Stimulated activated CD4-positive, alpha-beta T cell treated with anti-CD3 and anti-CD28 coated beads, Interleukin-12 subunit alpha, Interleukin-12 subunit beta, amount 100 ng/mL, for 48 hours (primary cell): ENCODE measurements at regions not wholly inside any gene's neighbourhood (a gene's known extent, or its start where the extent isn't known, plus 50 kb on each side); places are given as distances from the start of the nearest gene placed in this dataset.

Experiments
- DNase-seq, 3 donors: peaks; one replicate each; pipeline ENCODE4 v3.0.0-alpha.2; 2020; ENCODE audit warnings: low read depth in 2 of 3, low spot score in 1 of 3

DNA sequence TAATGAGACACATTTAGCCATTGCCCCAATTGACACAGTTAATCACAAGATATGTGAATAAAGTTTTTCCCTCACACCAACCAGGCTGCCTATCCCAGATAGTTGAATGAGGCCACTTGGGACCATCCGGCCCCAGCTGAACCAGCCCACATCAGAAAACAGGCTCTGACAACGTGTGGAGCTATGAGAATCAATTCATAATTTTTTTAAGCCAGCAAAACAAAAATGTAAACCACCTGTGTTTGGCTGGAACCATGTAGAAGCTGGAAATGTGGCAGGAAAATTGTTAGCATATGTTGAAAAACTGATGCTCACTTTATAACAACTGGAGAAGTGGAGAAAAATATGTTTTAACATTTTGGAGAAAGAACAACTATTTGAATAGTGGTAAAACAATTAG, 1161.3 kb downstream of the SLITRK1 start:
- DNase-seq, result no peak

GRCh38 chr13:82719987-82720386, 1162.3 kb downstream of the SLITRK1 start:
- no peak for DNase-seq

- DNase-seq, result no peak
These were observed 1165.0 kb downstream of the SLITRK1 start for GRCh38 chr13:82717249-82717648.

DNA sequence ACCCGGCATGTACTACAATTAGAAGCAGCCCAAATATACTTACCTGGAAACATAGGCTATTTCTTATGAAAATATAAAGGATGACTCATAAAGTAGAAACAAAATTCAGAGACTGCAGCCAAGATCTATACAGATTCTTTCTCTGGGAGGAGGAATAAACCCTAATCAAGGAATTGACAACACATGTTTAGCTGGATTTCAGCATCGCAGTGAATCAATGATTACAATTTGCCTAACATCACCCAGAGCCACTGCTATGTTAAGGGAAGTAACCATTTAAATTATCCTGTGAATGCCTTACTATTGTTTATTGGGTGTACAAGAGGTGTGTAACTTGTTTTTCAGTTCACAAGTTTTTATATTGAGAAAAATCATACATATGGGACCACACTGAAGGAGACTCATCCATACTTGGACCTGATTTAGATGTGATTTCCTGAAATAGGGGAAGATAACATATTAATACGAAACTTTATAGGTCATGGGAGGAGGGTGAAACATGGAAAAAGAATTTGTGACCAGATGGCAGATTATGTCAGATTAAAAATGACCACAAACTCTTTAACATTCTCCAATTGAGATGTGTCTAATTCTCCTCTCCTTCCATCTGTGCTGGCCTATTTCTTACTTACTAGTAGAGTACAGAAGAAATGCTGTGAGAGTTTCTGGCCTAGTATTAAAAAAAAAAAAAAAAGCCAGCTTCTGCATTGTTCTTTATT, 1168.4 kb downstream of the SLITRK1 start:
- DNase-seq, result no peak

GRCh38 chr13:82702513-82702912, 1179.8 kb downstream of the SLITRK1 start:
- no peak for DNase-seq

GRCh38 chr13:82701020-82701419, 1181.3 kb downstream of the SLITRK1 start:
- DNase-seq, result no peak

DNA sequence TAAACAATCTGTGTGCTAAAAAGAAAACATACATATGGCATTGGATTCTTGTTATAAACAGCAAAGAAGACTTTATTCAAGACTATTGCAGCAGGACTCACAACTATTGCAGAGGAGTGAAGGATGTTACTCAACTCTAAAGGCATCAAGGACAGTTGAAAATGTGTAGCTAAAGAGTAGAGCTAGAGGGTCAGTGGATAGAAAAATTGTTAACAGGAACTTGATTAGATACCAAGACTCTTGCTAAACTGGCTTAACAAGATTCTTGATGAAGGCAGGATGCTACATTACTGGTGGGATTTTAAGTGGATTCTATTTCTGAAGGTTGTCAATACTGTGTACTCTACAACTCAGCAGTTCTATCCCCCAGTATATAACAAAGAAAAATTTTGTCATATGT, 1183.3 kb downstream of the SLITRK1 start:
- DNase-seq, result no peak

DNA sequence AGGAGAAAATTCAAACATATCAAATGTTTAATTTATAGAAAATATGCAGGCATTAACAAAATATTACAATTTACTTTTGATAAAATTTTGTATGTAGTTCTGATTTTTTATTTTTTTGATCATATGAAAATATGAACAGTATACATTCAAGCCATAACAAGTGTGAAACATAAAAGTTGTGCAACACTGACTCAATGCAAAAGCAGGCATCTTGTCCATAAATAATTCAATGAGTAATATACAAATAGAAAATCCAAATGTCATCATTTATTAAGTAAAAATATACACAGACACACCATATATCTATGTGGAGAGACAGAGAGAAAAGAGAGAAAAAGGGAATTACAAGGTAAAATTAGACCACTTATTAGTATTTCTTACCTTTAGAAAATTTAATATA, 1183.9 kb downstream of the SLITRK1 start:
- DNase-seq, result no peak

DNA sequence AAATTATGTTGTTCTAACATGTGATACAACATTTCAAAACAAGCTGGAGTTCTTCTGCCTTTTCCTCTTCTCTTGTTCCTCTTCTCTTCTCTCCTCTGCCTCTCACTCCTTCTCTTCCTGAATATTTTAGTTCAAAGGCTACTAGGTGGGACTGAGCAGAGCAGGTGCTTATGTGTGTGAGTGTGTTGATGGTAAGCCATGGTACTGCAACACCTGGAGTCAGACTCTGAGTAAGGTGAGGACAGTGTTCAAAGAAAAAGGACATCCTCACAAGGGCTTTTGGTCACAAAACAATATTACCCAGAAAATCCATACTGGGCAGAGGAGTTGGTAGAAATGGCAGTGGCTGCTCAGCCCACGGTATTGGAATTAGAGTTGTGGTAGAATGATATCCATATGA, 1188.7 kb downstream of the SLITRK1 start:
- DNase-seq, result no peak

DNA sequence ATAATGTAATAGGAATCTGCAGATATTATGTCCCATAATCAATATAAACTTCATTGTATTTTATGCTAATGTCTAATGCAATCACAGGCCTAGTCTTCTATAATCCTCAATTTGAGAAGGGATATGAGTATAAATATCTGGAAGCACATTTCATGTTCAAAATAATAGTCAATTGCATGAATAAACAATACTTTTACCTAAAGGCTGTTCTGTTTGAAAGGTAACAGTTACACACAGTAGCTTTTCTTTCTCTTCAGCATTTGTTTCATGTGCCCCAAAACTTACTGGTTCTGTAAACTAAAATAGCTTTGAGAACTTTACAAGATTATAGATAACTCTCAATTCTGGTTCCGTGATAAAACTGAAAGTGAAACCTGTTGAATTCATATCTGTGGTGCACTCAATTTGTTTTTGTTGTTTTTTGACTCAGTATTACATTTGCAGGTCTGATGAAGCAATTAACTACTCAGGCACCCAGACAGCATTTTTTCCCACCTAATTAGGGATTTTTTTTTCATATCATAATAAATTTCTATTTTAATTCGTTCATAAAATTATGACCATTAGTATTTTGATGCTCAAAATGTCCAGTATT, 1193.8 kb downstream of the SLITRK1 start:
- DNase-seq, result no peak

- DNase-seq, result no peak
These were observed 1194.4 kb downstream of the SLITRK1 start for GRCh38 chr13:82687884-82688283.

DNA sequence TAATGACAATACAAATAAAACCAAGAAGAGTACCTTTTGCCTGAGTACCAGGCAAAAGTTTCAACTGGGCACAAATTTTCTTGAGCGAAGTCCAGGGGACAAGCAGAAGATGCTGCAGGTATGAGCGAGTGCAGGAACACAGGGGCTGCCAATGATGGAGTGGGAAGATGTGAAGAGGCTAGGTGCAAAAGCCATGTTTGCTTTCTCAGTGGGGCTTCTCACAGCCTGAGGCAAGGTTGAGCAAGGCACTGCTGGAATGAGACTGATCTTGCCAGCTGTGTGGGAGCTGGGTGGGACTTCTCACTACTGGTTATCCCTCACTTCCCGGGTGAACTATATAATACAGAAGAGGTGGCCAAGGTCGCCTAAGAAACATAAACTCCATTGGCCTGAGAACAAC, 1200.7 kb downstream of the SLITRK1 start:
- DNase-seq, result no peak

DNA sequence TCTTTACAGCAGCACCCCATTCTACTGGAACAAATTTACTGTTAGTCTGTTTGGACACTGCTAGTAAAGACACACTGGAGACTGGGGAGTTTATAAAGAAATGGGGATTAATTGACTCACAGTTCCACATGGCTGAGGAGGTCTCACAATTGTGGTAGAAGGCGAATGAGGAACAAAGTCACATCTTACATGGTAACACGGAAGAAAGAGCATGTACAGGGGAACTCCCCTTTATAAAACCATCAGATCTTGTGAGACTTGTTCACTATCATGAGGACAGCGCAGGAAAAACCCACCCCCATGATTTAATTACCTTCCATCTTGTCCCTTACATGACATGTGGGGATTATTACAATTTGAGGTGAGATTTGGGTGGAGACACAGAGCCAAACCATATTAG, 1204.2 kb downstream of the SLITRK1 start:
- DNase-seq, result no peak

GRCh38 chr13:82675024-82675423, 1207.2 kb downstream of the SLITRK1 start:
- DNase-seq, result no peak

DNA sequence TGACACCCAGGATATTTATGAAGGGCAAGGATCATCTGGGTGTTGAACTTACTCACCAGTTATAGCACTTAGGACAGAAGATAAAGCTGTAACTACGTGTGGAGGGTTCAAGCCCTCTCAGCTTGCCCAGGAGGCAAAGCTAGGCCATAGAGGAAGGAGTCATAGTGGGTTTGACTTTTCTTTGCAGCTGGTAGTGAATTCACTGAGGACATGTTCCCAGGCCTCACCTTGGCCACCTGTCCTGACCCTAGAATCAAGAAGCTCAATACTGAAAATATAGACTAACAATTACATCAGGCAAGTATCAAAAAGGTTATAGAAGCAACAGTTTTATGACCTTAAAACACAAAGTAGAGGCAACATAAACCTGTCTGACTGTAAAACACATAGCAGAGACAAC, 1207.7 kb downstream of the SLITRK1 start:
- no peak for DNase-seq

DNA sequence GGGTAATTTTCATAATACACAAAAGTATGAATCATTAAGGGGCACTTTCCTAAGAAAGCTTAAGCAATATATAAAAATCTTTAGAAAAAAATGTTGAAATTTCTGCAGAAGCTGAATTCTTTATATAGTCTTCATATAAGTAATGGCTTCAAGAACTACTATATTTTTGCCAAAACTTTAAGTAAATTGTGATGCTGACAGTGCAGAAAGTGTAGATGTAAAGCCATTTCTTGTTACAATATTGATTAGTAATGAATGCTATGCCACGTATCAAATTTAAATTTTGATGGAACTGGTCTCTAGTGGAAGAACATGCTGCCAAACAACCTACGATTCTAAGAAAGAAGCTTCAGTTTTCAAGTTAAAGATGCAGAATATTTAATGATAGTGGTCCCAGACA, 1210.0 kb downstream of the SLITRK1 start:
- DNase-seq, result no peak

DNA sequence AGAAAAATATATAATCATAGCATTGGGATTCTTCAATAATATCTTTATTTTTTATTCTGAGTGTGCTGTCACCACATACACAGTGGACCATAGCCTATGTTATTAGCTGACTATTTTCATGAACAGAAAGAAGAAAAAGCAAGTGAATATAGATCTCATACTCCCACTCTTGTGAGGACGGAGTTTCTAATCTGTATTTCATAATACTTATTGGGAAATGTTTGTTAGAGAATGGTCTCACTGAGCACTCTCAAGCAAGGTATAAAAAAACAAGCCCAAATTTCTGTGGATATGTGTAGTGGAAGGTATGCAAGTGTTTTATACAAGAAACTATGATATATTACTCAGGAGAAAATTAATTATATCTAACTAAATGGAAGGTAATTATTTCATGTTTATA, 1218.1 kb downstream of the SLITRK1 start:
- DNase-seq, result no peak

GRCh38 chr13:82661126-82661525, 1221.1 kb downstream of the SLITRK1 start:
- DNase-seq, result no peak

- DNase-seq, result no peak
These were observed 1223.5 kb downstream of the SLITRK1 start for GRCh38 chr13:82658811-82659210.

DNA sequence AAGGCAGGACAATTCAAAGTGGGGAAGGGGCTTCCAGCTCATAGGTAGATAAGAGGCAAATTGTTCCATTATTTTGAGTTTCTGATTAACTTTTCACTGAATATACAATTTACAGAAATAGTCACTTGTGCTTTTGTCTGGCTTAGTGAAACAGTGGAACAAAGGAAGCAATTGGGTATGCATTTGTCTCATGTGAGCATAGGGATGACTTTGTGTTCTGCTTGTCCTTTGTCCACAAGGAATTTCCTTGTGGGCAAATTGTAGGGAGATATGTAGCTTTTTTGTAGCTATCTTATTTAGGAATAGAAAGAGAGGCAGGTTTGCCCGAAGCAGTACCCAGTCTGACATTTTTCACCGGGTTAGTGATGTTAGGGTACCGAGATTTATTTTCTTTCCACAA, 1224.8 kb downstream of the SLITRK1 start:
- no peak for DNase-seq

DNA sequence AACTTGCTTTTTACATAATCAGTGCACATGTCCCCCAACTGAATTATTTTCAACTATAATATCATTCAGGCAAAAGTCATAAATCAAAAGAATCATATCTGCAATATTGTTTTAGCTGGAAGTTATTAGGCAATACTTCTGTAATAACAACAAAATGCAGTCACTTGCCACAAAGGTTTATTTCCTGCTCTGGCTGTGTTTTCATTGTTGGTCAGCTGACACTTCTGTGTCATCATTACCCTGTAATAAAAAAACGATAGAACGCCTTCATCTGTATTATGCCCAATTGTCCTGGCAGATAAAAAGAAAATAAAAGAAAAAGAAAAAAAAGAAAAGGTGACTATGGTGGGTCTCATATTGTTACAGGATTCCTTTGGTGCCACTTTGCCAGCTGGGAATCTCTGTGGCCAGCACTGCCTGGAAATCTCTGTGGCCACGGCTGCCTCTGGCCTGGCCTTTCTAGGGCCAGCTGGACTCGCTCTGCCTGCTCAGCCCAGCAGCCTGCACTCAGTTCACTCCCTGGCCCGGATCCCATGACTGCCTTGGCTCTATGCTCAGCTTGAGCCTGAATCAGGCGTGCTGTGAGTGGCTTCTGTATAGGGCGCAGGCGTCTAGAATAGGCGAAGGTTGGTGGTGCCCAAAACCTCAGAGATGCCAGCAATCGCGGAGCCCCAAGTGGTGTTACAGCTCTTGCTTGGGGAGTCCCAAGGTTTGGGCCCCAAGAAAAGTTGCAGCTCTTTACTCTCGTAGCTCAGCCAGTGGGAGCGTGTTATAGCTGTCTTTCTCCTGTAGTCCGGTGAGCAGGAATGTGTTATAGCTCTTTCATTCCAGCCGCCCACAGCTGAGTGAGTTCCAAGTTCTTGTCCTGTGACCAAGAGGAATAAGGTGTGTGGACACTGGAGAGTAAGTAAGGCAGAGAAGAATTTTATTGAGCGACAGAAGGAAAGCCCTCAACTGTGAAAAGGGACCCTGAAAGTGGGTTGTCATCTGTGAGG, 1227.1 kb downstream of the SLITRK1 start:
- no peak for DNase-seq

DNA sequence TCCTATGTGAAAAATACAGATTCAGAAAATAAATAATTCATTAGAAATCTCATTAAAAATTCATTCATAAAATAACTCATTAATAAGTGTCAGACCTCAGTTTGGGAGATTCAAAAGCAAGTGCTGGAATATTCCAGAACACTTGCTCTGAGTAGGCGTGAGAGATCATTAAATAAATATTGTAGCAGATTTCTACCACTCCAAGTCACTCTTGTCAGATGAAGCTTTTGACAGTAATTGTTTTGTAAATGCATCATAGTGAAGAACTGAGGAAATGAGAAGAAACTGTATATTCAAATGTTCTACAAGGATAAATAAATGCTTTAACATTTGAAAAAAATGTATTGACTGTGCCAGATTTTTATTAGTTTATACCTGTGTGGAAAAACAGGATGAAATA, 1228.1 kb downstream of the SLITRK1 start:
- DNase-seq, result no peak
